Activated CD4-positive, alpha-beta T cell treated with anti-CD3 and anti-CD28 coated beads, Interleukin-2, amount 50 U/mL, for 16 hours (primary cell): ENCODE measurements at regions not wholly inside any gene's neighbourhood (a gene's known extent, or its start where the extent isn't known, plus 50 kb on each side); places are given as distances from the start of the nearest gene placed in this dataset.

Experiments used
- DNase-seq: peaks from one replicate; pipeline ENCODE4 v3.0.0-alpha.2; 2020

DNA sequence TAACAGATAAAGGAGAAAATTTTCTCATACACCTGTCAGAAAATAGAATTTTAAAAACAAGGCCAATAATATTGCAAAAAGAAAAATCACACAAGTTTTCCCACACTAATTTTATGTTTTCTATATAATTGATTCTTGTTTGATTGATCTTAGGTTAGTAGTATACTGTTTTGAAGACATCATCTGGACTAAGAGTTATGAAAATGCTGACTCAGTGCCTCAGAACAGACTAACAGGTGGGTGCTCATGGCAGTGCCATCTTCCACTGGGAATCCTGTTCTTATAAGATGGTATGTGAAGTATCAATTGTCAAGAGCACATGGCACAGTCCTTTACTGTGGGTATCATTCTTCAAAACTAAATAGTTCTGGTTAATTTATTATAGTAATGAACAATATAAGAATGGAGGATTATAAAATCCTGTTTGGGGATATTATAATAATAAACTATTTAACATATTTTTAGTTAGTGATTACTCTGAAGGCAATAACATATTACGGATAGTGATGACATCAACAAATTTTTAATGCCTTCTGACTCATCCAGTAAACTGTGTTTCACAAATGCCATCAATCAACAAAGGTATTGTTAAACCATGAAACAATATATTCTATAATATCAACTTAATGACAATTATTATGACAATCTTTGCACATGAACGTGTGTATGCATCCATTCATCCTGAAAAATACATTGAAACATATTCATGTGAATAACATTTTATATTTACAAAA lies 384.6 kb upstream of the KHDRBS2 start:
- DNase-seq, result no peak

DNA sequence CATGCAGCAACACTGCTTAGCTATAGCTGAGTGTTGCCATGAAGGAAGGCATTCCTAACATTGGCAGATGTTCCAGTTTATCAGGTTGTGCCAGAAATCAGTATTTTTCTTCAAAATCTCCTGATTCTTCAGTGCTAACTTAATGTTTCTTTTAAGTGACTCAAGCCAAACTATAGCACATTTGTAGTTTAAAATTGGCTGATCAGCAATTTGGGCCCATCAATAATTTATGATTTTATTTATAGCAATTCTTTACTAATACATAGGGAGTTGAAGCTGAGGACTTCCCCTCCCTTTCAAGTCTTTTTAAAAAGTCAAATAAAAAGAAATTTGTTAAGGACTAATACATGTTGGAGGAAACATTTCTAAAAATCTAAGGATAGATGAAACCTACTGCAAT lies 383.8 kb upstream of the KHDRBS2 start:
- no peak for DNase-seq

DNA sequence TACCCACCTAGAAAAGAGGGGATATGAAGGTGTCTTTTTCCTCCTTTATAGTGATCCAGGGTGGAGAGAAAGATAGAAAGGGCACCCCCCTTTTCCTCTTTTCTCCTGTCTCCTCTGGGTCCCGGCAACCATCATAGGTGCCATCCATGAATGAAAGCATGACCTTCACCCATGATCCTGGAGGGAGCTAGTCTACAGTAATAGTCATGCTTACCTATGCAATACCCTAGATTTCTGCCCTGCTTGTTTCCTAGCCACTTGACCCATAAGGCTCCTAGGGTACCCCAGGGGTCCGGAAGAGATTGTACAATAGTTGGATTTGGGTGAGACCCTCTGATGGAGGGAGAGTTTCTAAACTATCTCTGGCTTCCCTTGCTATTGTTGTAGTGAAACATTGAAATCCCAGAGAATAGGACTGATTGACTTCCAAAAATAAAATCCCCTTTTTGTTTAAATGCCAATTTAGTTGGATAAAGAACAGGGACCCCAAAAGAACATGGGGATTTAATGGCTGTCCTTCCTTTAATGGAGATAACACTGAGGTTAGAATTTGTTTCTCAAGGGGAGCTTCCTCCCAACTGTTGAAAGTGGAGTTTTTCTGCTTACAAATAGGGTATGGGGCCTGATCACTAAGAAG lies 366.8 kb upstream of the KHDRBS2 start:
- no peak for DNase-seq

DNA sequence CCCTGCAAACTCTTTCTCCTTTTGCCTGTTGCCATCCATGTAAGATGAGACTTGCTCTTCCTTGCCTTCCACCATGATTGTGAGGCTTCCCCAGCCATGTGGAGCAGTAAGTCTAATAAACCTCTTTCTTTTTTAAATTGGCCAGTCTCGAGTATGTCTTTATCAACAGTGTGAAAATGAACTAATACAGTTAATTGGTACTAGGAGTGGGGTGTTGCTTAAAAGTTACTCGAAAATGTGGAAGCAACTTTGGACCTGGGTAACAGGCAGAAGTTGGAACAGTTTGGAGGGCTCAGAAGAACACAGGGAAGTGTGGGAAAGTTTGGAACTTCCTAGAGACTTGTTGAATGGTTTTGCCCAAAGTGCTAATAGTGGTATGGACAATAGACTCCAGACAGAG lies 359.2 kb upstream of the KHDRBS2 start:
- DNase-seq, result no peak

DNA sequence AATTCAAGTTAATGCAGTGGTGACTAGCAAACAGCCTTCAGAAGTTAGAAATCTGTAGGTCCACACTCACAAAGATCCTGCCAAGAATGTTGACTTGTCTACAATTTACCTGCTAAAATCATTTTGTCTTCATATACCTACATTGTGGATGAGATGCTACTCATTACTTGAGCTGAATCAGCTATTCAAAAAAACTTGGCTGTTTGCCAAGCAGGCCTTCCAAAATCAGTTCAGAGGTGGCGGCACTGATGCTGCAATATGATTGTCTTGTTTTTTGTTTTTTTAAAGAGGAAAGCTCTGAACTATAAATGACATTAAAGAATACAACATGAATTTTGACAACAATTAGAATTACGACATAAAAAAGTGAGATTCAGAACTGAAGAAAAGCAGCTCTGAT lies 354.7 kb upstream of the KHDRBS2 start:
- no peak for DNase-seq

DNA sequence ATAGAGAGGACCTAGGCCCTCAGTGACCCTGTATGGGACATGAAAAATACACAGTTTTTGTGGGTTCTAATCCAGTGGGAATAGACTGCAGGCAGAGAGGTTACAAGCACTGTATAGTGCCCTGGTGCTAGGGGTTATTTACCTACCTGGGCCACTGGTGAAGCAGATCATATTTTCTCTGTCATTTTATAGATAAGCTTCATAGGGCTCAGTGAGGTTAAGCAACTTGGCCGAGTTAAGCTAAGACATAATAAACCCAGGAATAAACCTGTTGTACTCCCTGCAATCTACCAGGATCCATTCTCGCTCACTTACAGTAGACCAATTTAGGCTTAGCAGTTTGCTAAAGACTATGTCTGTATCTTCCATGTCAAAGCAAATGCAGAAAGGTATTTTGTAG lies 340.6 kb upstream of the KHDRBS2 start:
- no peak for DNase-seq

GRCh38 chr6:62623846-62624532 lies 338.0 kb upstream of the KHDRBS2 start:
- DNase-seq, result no peak

- DNase-seq, result no peak
Measured at GRCh38 chr6:62615366-62616015, 329.5 kb upstream of the KHDRBS2 start.

- DNase-seq, result no peak
Measured at GRCh38 chr6:62614442-62614841, 328.4 kb upstream of the KHDRBS2 start.

- no peak for DNase-seq
Measured at GRCh38 chr6:62613928-62614327, 327.9 kb upstream of the KHDRBS2 start.

- DNase-seq, result no peak
Measured at GRCh38 chr6:62612471-62612870, 326.4 kb upstream of the KHDRBS2 start.

GRCh38 chr6:62570372-62570771 lies 284.3 kb upstream of the KHDRBS2 start:
- no peak for DNase-seq

- no peak for DNase-seq
Measured at GRCh38 chr6:62541502-62541901, 255.5 kb upstream of the KHDRBS2 start.

- DNase-seq, result no peak
Measured at GRCh38 chr6:62530985-62531384, 245.0 kb upstream of the KHDRBS2 start.

GRCh38 chr6:62528894-62529526 lies 243.0 kb upstream of the KHDRBS2 start:
- no peak for DNase-seq

GRCh38 chr6:62523630-62524029 lies 237.6 kb upstream of the KHDRBS2 start:
- no peak for DNase-seq

GRCh38 chr6:62519574-62519973 lies 233.5 kb upstream of the KHDRBS2 start:
- no peak for DNase-seq

DNA sequence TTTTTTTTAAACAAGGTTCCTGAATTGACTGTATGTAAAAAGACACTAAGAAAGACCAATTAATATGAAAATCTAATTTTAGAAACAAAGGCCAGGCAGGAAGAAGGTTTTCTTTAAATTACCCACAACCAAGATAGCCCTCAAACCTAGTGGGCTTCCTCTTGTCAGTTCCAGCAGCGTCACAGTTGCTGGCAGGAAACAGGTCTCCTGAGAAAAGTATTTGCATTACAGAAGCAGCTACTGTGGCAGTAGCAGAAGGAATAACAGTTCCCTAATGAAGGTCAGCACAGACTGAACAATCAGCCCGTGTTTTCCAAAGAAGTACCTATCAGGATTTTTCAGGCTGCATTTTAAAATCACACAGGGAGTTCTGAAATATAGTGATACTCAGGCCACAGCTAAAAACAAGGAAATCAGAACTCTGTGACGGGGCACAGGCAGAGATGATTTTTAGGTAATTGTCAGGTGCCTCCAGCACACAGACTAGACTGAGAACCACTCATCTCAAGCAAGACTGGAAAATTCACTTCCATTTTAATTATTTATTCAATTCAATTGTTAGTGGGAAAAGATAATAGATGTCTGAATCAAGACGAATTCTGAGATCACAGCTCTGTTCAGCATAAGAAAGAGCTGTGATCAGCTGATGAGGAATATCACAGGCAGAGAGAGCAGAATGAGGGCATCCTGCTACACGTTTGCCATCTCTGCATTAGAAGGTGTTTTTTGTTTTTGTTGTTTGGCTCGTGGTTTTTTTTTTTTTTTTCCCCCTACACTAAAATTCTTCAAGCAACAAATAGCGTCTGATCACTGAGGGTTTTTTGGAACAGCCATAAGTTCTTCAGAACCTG lies 230.5 kb upstream of the KHDRBS2 start:
- DNase-seq, result no peak

- no peak for DNase-seq
Measured at GRCh38 chr6:62492192-62492822, 206.3 kb upstream of the KHDRBS2 start.

DNA sequence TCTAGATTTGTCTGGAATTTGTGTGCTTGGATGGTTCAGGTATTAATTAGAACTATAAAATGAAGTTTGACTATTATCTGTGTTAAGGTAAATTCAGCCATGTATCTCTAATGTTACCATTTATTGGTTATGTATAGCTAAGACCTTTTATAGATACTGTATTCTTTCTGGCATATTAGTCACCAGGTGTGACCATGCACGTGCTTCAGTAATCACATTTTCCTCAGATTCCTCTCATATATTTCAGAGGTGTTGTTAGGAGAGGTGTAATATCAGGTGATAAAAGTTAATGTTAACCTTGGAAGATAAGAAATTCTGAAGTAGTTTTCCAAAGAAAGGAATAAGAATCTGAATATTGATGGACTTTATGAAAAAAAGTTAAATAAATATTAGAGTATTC lies 194.5 kb upstream of the KHDRBS2 start:
- DNase-seq, result no peak

- DNase-seq, result no peak
Measured at GRCh38 chr6:62479697-62480220, 193.7 kb upstream of the KHDRBS2 start.
